ENCODE measurements at regions not wholly inside any gene's neighbourhood (a gene's known extent, or its start where the extent isn't known, plus 50 kb on each side); places are given as distances from the start of the nearest gene placed in this dataset.
A peak's percentile ranks its signal among the peaks of the same experiment; 100 is the strongest.

DNA sequence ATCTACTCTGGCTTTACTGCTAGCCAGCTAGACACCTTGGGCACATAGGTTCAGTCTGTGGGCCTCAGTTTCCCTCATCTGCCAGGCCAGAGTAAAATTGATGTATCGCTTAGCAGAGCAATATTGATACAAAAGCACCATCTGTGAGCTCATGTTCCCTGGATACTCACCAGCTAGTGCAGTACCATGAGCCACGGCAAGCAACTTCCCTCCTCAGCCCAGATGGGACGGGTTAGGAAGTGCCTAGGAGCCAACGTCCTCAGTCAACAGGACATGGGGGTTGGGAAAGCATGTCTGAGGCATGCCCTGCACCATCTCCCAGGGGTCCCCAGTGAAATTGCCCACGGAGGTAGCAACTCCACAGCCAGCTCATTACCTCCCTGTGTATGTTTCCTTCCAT, 258.3 kb downstream of the ANKRD60 start:
- no peak overlapping the region for H3K4me3 ChIP-seq (replicated peaks; ENCODE audit: insufficient read depth, low read length)
- no peak for DNase-seq (ENCODE audit: low read depth in 1 of 2, low spot score in 1 of 2)
- H3K27ac ChIP-seq (replicated peaks) = no peak overlapping the region
- no peak for TF ChIP-seq GABPA (IDR thresholded peaks at IDR 0.05; ENCODE audit: low read depth)
- no peak for TF ChIP-seq SPI1 (IDR thresholded peaks at IDR 0.05; ENCODE audit: borderline replicate concordance, low read depth)
- TF ChIP-seq REST (IDR thresholded peaks at IDR 0.05; ENCODE audit: insufficient replicate concordance, low read depth) = no peak
- TF ChIP-seq, protein P1, sequence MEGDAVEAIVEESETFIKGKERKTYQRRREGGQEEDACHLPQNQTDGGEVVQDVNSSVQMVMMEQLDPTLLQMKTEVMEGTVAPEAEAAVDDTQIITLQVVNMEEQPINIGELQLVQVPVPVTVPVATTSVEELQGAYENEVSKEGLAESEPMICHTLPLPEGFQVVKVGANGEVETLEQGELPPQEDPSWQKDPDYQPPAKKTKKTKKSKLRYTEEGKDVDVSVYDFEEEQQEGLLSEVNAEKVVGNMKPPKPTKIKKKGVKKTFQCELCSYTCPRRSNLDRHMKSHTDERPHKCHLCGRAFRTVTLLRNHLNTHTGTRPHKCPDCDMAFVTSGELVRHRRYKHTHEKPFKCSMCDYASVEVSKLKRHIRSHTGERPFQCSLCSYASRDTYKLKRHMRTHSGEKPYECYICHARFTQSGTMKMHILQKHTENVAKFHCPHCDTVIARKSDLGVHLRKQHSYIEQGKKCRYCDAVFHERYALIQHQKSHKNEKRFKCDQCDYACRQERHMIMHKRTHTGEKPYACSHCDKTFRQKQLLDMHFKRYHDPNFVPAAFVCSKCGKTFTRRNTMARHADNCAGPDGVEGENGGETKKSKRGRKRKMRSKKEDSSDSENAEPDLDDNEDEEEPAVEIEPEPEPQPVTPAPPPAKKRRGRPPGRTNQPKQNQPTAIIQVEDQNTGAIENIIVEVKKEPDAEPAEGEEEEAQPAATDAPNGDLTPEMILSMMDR (IDR thresholded peaks at IDR 0.05; ENCODE audit: insufficient read depth, low read length) = no peak
- TF ChIP-seq POLR2AphosphoS5 (IDR thresholded peaks at IDR 0.05; ENCODE audit: low read depth) = no peak
- H3K27me3 ChIP-seq (ENCODE audit: insufficient read depth, poor library complexity, severe bottlenecking) = no peaks in the 10 kb centered on the region

- Histone ChIP-seq H3K27ac (replicated peaks) (no peak overlapping the region), H3K27me3 (ENCODE audit: insufficient read depth, poor library complexity, severe bottlenecking) (no peaks in the 10 kb centered on the region), H3K4me3 (replicated peaks; ENCODE audit: insufficient read depth, low read length) (no peak overlapping the region)
- TF ChIP-seq GABPA (IDR thresholded peaks at IDR 0.05; ENCODE audit: low read depth) = no peak
- TF ChIP-seq REST (IDR thresholded peaks at IDR 0.05; ENCODE audit: insufficient replicate concordance, low read depth) = no peak
- DNase-seq (ENCODE audit: low read depth in 1 of 2, low spot score in 1 of 2) = no peak
Measured at GRCh38 chr20:57968120-57968519, 258.3 kb upstream of the PMEPA1 start.

GRCh38 chr20:57967364-57967763, 257.5 kb upstream of the PMEPA1 start:
- no peaks in the 10 kb centered on the region for H3K27me3 ChIP-seq (ENCODE audit: insufficient read depth, poor library complexity, severe bottlenecking)
- H3K4me3 ChIP-seq (replicated peaks; ENCODE audit: insufficient read depth, low read length) = no peak overlapping the region
- no peak overlapping the region for H3K27ac ChIP-seq (replicated peaks)
- TF ChIP-seq SPI1 (IDR thresholded peaks at IDR 0.05; ENCODE audit: borderline replicate concordance, low read depth) (no peak), GABPA (IDR thresholded peaks at IDR 0.05; ENCODE audit: low read depth) (no peak), REST (IDR thresholded peaks at IDR 0.05; ENCODE audit: insufficient replicate concordance, low read depth) (peak; percentile 37), POLR2AphosphoS5 (IDR thresholded peaks at IDR 0.05; ENCODE audit: low read depth) (no peak)
- TF ChIP-seq, protein P1 (IDR thresholded peaks at IDR 0.05; ENCODE audit: insufficient read depth, low read length) = no peak
- no peak for DNase-seq (ENCODE audit: low read depth in 1 of 2, low spot score in 1 of 2)

DNA sequence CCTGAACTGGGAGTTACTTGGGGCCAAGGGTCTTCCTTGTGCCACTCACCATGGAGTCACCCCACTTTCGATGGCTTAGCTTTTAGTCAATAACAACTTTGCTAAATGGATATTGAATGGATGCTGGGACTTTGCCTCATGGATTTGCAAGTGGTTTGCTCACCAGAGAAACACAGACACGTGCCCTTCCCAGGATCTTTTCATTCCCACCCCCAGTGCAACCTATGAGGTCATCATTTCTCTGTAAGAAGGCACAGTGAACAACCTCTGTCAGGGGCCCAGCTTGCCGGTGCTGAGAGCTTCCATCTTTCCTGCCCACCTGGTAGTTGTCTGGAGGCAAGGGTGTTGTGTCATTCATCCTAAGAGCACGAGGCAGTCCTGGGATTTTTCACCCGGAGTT, 256.8 kb upstream of the PMEPA1 start:
- Histone ChIP-seq H3K4me3 (replicated peaks; ENCODE audit: insufficient read depth, low read length) (no peak overlapping the region), H3K27ac (replicated peaks) (no peak overlapping the region), H3K27me3 (ENCODE audit: insufficient read depth, poor library complexity, severe bottlenecking) (no peaks in the 10 kb centered on the region)
- TF ChIP-seq POLR2AphosphoS5 (IDR thresholded peaks at IDR 0.05; ENCODE audit: low read depth) = no peak
- TF ChIP-seq, protein P1 (IDR thresholded peaks at IDR 0.05; ENCODE audit: insufficient read depth, low read length) = no peak
- TF ChIP-seq SPI1 (IDR thresholded peaks at IDR 0.05; ENCODE audit: borderline replicate concordance, low read depth) = no peak
- no peak for TF ChIP-seq GABPA (IDR thresholded peaks at IDR 0.05; ENCODE audit: low read depth)
- TF ChIP-seq REST (IDR thresholded peaks at IDR 0.05; ENCODE audit: insufficient replicate concordance, low read depth) = no peak
- no peak for DNase-seq (ENCODE audit: low read depth in 1 of 2, low spot score in 1 of 2)
